Stimulated activated CD4-positive, alpha-beta T cell treated with anti-CD3 and anti-CD28 coated beads, TNF-alpha, amount 100 ng/mL, for 1 hour (primary cell): ENCODE measurements at regions not wholly inside any gene's neighbourhood (a gene's known extent, or its start where the extent isn't known, plus 50 kb on each side); places are given as distances from the start of the nearest gene placed in this dataset.

ENCODE experiments used
- DNase-seq, 3 donors: peaks; one replicate each; pipeline ENCODE4 v3.0.0-alpha.2; 2020; ENCODE audit warnings: low read depth in 3 of 3, low spot score in 1 of 3

- DNase-seq, result no peak
Measured at GRCh38 chr15:93246266-93247242, 157.5 kb upstream of the RGMA start.

GRCh38 chr15:93245661-93246042 is 156.6 kb upstream of the RGMA start:
- no peak for DNase-seq

- no peak for DNase-seq
Measured at GRCh38 chr15:93244696-93245660, 156.0 kb upstream of the RGMA start.

DNA sequence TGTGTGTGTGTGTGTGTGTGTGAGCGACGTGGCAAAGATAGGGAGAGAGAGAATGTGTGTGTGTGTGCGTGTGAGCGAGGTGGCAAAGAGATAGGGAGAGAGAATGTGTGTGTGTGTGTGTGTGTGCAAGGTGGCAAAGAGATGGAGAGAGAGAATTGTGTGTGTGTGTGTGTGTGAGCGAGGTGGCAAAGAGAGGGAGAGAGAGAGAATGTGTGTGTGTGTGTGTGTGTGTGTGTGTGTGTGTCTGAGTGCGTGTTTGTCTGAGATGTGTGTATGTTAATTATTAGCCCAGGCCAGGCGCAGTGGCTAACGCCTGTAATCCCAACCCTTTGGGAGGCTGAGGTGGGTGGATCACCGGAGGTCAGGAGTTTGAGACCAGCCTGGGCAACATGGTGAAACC is 154.6 kb upstream of the RGMA start:
- DNase-seq, result no peak

DNA sequence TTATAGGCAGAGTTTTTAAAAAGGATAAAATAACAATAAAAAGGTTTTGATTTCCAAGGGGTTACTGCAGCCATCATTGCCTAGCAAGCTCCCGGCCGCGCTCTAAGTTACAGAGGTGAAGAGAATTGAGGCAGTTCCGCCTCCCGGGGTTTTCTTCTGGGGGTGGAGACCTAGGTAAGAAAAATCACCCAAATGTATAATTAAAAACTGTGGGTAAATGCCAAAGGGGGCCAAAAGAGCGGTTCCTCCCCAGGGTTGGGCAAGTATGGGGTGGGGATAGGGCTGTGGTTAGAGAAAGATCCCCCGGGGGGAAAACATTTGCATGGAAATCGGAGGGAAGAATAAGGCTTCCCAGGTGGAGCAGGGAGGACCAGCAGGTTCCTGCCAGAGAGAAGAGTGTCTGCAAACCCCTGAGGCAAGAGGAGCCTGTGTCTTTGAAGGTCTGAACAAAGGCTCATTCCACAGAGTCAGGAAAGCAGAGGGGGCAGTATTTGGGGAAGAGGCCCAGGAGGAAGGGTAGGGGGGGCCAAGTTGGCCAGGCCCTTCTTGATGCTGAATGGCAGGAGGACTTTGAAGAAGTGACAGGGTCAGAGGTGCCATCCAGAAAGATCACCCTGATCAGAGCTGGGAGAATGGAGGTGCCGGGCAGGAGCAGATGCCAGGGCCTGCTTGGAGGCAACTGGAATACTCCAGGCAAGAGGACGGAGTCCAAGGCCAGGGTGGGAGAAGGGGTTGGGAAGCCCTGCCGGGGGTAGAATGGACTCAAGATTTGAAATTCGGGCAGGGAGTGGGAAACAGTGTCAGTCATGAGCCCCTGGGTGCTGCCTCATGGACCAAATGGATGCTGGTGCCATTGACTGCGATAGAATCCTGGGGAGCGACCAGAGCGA is 152.9 kb upstream of the RGMA start:
- DNase-seq, result no peak

- no peak for DNase-seq
Measured at GRCh38 chr15:93239993-93240392, 151.0 kb upstream of the RGMA start.

GRCh38 chr15:93239591-93239990 is 150.6 kb upstream of the RGMA start:
- DNase-seq, result no peak

DNA sequence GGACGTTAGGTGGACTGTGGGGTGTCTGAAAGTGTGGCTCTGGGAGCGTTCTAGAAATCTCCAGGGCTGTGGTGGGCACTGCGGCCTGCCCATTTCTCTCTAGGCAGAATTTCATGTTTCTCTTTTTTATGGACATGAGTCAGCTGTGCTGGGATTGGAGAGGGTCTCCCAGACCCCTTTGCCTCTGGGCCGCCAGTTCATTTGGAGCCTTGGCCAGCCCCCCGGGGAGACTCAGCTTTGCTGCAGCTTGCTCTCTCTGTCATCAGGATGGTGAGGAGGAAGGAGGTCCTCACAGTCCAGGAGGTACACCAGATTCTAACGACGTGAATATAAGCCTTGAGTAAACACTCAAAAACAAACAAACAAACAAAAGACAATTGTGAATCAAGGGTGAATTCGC is 149.6 kb upstream of the RGMA start:
- DNase-seq, result no peak

DNA sequence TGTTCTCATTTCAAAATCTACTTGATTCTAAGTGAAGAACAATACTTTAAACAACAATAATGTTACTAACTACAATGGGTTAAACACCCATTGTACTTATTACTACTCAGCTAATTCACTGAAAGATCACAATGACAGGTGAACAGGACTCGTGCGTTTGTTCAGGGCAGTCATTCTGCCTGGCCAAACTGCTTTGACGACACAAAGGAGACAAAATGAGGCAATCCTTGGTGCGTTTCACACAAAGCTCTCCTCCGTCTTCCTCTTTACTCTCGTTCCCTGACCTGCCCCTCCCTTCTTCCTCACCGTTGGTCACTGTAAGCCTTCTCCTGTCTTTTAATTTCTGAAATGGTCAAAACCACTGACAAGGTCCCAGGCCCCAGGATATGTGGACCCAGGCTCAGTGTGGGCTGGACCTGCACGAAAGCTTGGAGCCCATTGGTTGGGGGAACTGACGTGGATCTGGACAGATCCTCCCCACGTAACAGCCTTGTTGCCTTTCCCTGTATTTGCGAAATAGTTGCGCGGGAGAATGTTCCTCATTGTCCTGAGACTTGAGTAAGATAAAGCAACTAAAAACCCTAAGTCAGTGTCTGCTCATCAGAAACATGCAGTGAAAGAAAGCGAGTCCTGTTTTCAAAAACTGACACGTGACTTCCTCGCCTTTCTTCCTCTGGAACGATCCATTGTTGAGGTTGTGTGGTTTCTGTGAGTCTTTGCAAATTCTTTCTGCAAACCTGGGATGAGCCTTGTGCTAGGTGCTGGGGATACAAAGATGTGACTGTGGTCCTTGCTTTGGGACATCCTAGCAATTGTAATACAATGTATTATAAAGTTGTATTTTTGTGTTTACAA is 147.1 kb upstream of the RGMA start:
- no peak for DNase-seq

DNA sequence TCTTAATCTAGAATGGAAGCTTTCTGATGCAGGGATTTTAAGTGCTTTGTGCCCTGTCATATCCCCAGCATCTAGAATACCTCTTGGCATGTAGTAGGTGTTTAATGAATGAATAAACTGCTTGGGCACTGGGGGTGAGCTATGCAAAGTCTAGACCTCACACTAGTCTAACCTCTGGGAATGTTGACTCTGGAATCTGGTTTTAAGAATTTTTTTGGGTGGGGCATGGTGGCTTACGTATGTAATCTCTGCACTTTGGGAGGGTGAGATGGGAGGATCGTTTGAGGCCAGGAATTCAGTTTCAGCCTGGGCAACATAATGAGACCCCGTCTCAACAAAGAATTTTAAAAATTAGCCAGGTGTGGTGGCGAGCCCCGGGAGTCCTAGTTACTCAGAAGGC is 146.3 kb upstream of the RGMA start:
- DNase-seq, result no peak

DNA sequence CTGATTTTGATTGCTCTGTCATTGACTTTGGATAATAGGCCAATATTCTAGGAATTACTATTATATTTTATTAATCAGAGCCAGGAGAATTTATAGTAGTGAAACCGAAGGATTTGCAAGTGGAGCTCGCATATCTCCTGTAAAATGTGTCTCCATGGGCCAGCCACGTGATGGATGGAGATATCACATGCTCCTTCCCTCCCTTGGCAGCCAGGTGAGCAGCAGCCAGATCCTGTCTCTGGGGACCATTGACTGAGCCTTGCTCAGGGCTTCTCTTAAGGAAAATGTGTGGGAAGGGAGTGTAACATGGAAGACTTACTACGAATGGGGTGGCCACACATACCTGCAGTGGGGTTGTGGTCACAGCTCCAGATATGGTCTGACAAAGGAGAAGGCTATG is 144.7 kb upstream of the RGMA start:
- no peak for DNase-seq

GRCh38 chr15:93232845-93233244 is 143.8 kb upstream of the RGMA start:
- DNase-seq, result no peak

GRCh38 chr15:93231994-93232393 is 143.0 kb upstream of the RGMA start:
- no peak for DNase-seq

- no peak for DNase-seq
Measured at GRCh38 chr15:93231261-93231925, 142.4 kb upstream of the RGMA start.

DNA sequence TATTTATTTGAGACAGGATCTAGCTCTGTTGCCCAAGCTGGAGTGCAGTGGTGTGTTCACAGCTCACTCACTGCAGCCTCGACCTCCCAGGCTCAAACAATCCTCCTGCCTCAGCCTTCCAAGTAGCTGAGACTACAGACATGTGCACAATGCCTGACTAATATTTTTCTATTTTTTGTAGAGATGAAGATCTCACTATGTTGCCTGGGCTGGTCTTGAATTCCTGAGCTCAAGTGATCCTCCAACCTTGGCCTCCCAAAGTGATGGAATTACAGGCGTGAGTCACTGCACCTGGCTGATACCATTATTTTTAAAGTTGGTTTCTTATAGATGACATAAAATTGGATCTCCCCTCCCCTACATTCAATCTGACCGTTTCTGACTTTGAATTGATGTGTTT is 139.5 kb upstream of the RGMA start:
- DNase-seq, result no peak

DNA sequence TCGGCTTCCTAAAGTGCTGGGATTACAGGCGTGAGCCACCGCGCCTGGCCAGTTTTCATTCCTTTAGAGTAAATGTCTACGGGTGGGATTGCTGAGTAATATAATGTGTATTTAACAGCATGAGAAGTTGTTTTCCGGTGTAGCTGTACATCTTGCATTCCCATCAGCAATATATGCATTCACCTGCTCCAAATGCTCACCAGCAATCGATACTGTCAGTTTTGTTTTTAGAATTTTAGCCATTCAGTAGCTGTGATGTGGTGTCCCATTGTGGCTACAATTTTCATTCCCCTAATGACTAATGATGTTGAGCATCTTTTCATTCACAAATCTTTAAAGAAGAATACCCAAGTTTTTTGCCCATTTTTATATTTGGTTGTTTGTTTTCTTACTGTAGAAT is 134.8 kb upstream of the RGMA start:
- no peak for DNase-seq

DNA sequence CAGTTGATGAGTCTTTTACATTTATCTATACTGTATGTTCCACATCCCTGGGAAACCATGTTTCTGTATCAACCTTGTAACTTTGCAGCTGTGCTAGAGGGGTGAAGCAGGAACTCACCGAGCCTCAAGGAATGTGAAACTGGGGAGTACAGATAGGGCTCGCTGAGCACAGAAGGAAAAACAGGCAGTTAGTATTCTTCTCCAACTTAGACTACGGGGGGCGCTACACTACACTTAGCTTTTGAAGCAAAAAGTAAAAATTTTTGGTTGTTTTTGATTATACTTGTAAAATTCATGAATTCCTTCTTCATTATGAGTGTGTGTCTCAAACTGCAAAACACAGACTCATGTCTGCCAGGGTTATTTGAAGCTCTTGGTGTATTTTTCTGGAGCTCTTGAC is 132.7 kb upstream of the RGMA start:
- DNase-seq, result no peak

DNA sequence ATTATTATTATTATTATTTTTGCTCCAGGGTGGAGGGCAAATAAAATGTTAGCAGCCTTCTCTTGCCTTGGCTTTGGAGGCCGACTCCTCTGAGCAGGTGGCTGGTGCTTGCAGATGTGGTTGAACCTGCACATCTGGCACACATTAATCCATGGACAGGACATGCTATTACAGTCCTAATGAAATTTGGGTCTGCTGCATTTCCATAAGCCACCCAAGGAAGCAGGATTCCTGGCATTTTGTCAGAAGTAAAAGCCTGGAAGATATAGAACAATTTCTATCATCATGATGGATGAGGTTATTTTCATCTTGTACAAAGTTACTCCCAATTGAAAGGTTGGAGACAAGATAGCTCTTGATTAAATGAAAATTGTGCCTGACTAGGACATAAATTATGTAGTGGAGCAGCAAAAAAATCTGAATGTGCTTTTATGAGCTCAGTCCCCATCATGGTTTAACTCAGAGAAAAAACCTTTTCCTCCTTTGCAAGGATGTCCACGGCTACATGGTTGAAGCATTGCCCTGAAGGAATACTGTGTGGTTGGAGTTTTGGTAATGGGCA is 130.9 kb upstream of the RGMA start:
- DNase-seq, result no peak

- DNase-seq, result no peak
Measured at GRCh38 chr15:93217343-93217742, 128.3 kb upstream of the RGMA start.
